GM10266 (cell line): ENCODE measurements at regions not wholly inside any gene's neighbourhood (a gene's known extent, or its start where the extent isn't known, plus 50 kb on each side); places are given as distances from the start of the nearest gene placed in this dataset.

Experiments used
- DNase-seq: peaks from one replicate; pipeline ENCODE4 v3.0.0; 2012; ENCODE audit errors: extremely low spot score
- TF ChIP-seq, protein P1 (sequence below): IDR thresholded peaks from 2 replicates; pipeline ENCODE4 v1.5.1; 2012; ENCODE audit warnings: mild to moderate bottlenecking, low read depth; ENCODE audit not compliant: control insufficient read depth, insufficient read depth; ENCODE audit errors: missing control alignments

DNA sequence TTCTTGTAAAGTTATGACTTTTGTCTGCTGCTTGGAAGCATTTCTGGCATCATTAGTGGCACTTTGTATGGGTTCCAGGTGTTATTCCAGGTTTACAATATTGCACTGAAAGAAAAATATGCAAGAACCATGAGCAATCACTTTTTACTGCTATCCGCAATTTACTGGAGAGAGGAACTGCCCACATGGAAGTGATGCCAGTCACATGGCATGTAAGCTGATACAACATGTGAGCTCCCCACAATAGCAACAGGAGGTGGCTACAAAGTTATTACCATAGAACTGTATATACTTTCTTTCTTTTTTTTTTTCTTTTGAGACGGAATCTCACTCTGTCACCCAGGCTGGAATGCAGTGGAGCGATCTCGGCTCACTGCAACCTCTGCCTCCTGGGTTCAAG is 1012.1 kb downstream of the BCL11B start:
- no peak for DNase-seq
- TF ChIP-seq, protein P1, sequence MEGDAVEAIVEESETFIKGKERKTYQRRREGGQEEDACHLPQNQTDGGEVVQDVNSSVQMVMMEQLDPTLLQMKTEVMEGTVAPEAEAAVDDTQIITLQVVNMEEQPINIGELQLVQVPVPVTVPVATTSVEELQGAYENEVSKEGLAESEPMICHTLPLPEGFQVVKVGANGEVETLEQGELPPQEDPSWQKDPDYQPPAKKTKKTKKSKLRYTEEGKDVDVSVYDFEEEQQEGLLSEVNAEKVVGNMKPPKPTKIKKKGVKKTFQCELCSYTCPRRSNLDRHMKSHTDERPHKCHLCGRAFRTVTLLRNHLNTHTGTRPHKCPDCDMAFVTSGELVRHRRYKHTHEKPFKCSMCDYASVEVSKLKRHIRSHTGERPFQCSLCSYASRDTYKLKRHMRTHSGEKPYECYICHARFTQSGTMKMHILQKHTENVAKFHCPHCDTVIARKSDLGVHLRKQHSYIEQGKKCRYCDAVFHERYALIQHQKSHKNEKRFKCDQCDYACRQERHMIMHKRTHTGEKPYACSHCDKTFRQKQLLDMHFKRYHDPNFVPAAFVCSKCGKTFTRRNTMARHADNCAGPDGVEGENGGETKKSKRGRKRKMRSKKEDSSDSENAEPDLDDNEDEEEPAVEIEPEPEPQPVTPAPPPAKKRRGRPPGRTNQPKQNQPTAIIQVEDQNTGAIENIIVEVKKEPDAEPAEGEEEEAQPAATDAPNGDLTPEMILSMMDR: no peak

- no peak for DNase-seq
- TF ChIP-seq, protein P1: no peak
Measured at GRCh38 chr14:98262566-98262965, 1009.4 kb downstream of the BCL11B start.

DNA sequence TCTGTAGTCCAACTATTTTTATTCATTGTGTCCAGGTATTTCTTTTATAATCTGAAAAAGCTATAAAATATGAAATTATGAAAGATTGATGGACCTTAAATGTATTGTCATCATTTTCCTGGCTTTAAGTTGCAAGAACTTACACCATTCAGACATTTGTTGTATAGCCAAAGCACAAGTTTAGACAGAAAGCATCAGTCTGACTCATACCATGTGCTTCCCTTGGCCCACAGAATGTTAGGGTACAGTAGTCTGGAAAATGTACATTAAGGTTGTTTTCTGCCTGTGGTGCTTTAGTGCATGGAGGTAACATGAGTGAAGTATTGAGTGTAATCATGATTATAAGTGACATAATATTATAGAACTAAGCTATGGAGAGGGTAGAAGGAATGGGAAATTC is 1002.5 kb downstream of the BCL11B start:
- no peak for DNase-seq
- TF ChIP-seq, protein P1: no peak

DNA sequence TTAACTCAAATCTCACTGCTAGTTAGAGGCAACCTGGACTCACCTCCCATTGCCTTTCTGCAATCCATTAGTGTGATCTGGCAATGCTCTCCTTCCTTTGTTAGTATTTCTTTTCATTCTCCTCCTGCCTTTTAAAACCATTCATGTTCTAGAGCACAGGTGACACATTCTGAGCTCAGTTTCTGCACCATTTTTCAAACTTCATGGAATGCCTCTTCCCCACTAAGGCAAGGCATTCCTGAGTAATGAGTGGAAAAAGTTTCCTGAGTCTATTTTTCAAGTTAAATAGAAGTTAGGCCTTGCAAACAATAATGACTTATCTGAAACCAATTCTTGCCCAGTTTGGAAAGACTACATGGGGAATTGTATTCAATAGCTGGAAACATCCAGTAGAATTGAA is 1001.8 kb downstream of the BCL11B start:
- TF ChIP-seq, protein P1: no peak
- no peak for DNase-seq

DNA sequence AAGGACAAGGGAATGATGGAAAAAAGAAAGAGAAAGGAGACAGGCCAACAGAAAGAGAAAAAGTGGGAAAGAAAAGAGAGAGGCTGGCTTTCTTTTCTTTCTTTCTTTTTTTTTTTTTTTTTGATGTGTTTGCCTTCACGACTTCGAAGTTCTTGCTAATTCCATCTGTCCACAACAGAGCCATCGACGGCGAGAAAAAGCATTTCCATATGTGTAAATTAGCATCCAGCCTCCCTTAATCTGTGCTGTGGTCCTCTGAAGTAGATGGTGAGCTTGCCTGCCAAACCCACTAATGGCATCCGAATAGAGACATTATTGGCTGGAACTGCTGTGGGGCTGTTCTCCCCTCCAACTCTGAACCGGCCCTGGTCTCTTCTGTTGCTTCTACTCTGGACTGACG is 997.4 kb downstream of the BCL11B start:
- TF ChIP-seq, protein P1: no peak
- DNase-seq: no peak

- TF ChIP-seq, protein P1: no peak
- DNase-seq: no peak
Measured at GRCh38 chr14:98278800-98279199, 993.2 kb downstream of the BCL11B start.

DNA sequence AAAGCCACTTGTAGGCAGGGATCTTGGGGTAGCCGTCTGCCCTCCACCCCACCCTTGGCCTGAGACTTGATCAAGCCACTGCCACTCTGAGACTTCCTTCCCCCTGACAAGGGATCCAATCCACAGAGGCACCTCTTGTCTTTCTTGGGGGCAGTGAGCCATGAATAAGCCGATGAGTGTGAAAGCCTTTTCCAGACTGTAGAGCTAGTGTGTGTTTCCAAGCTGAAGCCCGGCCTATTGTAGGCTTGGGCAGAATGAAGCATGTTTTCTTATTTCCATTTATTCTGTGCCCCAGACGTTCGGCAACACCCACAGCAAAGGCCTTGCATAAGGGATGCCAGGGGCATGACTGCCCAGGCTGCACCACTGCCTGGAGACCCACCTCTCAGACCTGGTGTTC is 991.6 kb downstream of the BCL11B start:
- TF ChIP-seq, protein P1: no peak
- DNase-seq: no peak

GRCh38 chr14:98288825-98289224 is 983.2 kb downstream of the BCL11B start:
- TF ChIP-seq, protein P1: no peak
- DNase-seq: no peak
